Skeletal muscle cell (primary cell): ENCODE measurements at regions not wholly inside any gene's neighbourhood (a gene's known extent, or its start where the extent isn't known, plus 50 kb on each side); places are given as distances from the start of the nearest gene placed in this dataset.
"Not testable (repeated sequence)": the region's sequence is repeated elsewhere in the genome, so short reads cannot be mapped to it uniquely, and the experiment has no call there.

Experiments used
- DNase-seq: peaks from one replicate; pipeline ENCODE4 v3.0.0-alpha.2; 2010; ENCODE audit warnings: low read depth
- H3K4me3 ChIP-seq: 2 replicates; pipeline ENCODE4 v1.5.1; 2011; ENCODE audit warnings: low read depth, mild to moderate bottlenecking, control low read depth, low read length, moderate library complexity

- no peak for DNase-seq
- no peak overlapping the region for H3K4me3 ChIP-seq
Measured at GRCh38 chr14:22194664-22195063, 394.4 kb downstream of the DAD1 start.

- DNase-seq = peak; percentile 35
- no peak overlapping the region for H3K4me3 ChIP-seq
Measured at GRCh38 chr14:22190411-22191191, 398.4 kb downstream of the DAD1 start.

DNA sequence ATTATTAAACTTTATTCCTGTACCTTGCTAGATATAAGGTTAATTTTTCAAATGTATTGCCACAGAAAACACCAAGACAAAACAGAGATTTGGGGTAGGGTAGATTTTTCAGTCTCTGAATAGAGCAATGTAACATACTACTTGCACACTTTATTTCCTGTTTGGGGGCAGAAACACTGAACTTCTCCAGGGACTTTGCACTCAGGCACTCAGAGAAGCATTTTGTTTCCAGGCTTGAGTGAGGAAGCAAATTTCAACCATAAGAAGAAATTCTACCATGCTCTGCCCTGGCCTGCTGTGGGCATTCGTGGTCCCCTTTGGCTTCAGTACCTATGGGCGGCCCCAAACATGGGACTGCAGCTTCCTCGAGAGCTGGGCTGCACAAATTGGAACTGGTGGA lies 399.1 kb downstream of the DAD1 start:
- no peak overlapping the region for H3K4me3 ChIP-seq
- DNase-seq = no peak

- DNase-seq = no peak
- no peak overlapping the region for H3K4me3 ChIP-seq
Measured at GRCh38 chr14:22188318-22188717, 400.7 kb downstream of the DAD1 start.

- DNase-seq = no peak
- no peak overlapping the region for H3K4me3 ChIP-seq
Measured at GRCh38 chr14:22185789-22186188, 403.2 kb downstream of the DAD1 start.

DNA sequence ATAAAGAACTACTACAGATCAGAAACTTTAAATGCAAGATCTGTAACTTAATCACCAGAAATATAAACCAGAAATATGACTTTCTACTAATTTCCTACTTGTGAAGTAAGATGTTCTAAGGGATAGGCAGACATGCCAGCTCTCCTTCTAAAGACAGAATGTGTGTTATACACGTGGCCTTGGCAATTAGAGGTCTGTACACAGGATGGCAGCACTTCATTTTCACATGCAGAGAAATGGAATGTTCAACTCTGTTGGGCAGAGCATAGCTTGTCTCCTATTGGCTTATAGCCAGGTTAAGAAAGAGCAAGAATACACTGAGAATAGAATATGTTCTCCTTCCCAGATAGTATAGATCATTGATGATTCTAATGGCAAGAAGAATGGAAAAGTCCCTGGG lies 403.8 kb downstream of the DAD1 start:
- H3K4me3 ChIP-seq = no peak overlapping the region
- no peak for DNase-seq

GRCh38 chr14:22184830-22185168 lies 404.2 kb downstream of the DAD1 start:
- no peak overlapping the region for H3K4me3 ChIP-seq
- no peak for DNase-seq

DNA sequence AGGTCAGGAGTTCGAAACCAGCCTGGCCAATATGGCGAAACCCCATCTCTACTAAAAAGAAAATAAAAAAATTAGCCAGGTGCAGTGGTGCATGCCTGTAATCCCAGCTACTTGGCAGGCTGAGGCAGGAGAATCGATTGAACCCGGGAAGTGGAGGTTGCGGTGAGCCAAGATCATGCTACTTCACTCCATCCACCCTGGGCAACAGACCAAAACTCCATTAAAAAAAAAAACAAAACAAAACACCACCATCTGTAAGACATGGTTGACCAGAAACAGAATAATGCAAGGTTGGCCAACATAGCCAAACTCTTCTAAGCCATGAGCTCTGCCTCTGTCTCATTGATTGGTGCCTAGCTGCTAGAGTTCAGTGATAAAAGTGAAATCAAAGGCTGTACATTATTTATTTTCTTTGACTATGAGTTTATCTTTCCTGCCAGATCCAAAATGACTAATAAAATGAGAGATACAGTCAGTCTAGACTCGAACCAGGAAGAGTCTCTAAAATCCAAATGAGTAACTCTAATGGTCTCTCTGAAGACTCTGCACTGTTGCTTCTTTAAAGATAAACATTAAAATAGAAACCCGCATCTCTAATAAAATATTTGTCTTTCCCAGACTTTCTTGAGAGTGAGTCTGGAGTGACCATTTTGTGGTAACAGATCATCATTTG lies 404.7 kb downstream of the DAD1 start:
- no peak for DNase-seq
- no peak overlapping the region for H3K4me3 ChIP-seq

- no peak overlapping the region for H3K4me3 ChIP-seq
- no peak for DNase-seq
Measured at GRCh38 chr14:22180045-22180444, 409.0 kb downstream of the DAD1 start.

GRCh38 chr14:22179190-22179589 lies 409.8 kb downstream of the DAD1 start:
- no peak for DNase-seq
- H3K4me3 ChIP-seq = no peak overlapping the region

- DNase-seq = no peak
- H3K4me3 ChIP-seq = no peak overlapping the region
Measured at GRCh38 chr14:22178333-22178839, 410.6 kb downstream of the DAD1 start.

GRCh38 chr14:22177870-22178269 lies 411.2 kb downstream of the DAD1 start:
- no peak overlapping the region for H3K4me3 ChIP-seq
- DNase-seq = no peak

GRCh38 chr14:22176957-22177356 lies 412.1 kb downstream of the DAD1 start:
- no peak for DNase-seq
- H3K4me3 ChIP-seq = no peak overlapping the region

GRCh38 chr14:22175278-22175558 lies 413.8 kb downstream of the DAD1 start:
- DNase-seq, H3K4me3 ChIP-seq: not testable (repeated sequence)

GRCh38 chr14:22174412-22175277 lies 414.4 kb downstream of the DAD1 start:
- no peak overlapping the region for H3K4me3 ChIP-seq
- DNase-seq = no peak

DNA sequence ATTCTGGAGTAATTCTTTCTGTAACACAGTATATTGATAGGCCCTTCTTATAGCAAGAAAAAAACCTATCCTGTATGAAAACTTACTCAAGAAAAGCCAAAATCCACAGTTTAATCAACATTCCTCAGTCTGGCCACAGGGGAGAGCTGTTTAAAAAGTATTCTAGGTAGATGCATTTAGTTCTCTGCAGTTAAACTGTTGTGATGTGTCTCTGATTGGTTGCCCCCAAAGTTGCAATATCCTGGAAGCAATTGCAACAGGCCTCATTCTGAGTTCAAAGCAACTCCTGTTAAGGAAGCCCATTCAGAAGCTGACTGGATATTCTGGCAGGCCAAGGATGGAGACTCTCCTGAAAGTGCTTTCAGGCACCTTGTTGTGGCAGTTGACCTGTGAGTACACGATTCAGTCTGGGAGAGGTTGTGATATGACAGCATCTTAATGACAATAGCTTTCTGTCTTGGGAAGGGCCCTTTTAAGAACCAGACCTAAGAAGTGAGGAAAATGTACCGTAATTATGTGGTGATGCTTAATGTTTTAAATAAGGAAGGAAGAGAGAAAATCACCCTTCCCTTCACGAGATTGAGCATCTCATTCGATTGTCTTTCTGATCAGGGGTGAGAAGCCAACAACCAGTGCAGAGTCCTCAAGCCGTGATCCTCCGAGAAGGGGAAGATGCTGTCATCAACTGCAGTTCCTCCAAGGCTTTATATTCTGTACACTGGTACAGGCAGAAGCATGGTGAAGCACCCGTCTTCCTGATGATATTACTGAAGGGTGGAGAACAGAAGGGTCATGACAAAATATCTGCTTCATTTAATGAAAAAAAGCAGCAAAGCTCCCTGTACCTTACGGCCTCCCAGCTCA lies 420.7 kb downstream of the DAD1 start:
- no peak overlapping the region for H3K4me3 ChIP-seq
- DNase-seq = no peak

GRCh38 chr14:22164616-22165015 lies 424.4 kb downstream of the DAD1 start:
- no peak overlapping the region for H3K4me3 ChIP-seq
- no peak for DNase-seq

GRCh38 chr14:22163051-22163450 lies 426.0 kb downstream of the DAD1 start:
- H3K4me3 ChIP-seq = no peak overlapping the region
- no peak for DNase-seq

DNA sequence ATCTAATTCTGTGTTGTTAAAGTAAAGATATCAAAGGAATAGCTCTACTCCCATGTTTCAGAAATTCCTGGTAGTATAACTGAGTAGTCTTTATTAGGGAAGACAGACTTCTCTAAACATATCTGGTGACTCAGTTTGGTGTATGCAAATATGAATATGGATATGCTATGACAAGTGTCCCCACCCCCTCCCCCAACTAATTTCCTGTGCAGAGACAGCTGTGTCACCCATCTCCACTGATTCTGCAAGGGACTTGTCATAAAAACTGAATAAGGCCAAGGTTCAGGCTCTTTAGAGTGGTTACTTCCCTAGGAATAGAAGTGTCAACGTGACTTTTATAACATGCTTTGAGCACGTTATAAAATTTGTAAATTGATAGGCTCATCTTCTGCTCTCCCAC lies 429.1 kb downstream of the DAD1 start:
- no peak for DNase-seq
- H3K4me3 ChIP-seq = no peak overlapping the region
